ENCODE measurements at regions not wholly inside any gene's neighbourhood (a gene's known extent, or its start where the extent isn't known, plus 50 kb on each side); places are given as distances from the start of the nearest gene placed in this dataset.
"Not testable (repeated sequence)": the region's sequence is repeated elsewhere in the genome, so short reads cannot be mapped to it uniquely, and the experiment has no call there.

GRCh38 chrX:8044947-8045346, 117.7 kb upstream of the PNPLA4 start:
- Mint-ChIP-seq H3K27ac (ENCODE audit: low read depth) (no peak overlapping the region), H3K4me1 (no peaks in the 10 kb centered on the region), H3K4me3 (no peak overlapping the region), H3K9me3 (no peaks in the 10 kb centered on the region), H3K27me3 (no peaks in the 10 kb centered on the region), H3K36me3 (ENCODE audit: insufficient read depth) (no peaks in the 10 kb centered on the region)
- DNase-seq (ENCODE audit: low spot score in 2 of 2) (no peak), ATAC-seq (replicated peaks; ENCODE audit: extremely low read depth, poor library complexity, severe bottlenecking) (no peak)

- DNase-seq (ENCODE audit: low spot score in 2 of 2) (no peak), ATAC-seq (replicated peaks; ENCODE audit: extremely low read depth, poor library complexity, severe bottlenecking) (no peak)
- Mint-ChIP-seq H3K4me3 (no peak overlapping the region), H3K4me1 (peaks cover 2% of the 10 kb centered on the region), H3K36me3 (ENCODE audit: insufficient read depth) (no peaks in the 10 kb centered on the region), H3K27ac (ENCODE audit: low read depth) (no peak overlapping the region), H3K27me3 (no peaks in the 10 kb centered on the region), H3K9me3 (no peaks in the 10 kb centered on the region)
Observed at GRCh38 chrX:8043546-8043945, 116.3 kb upstream of the PNPLA4 start.

- Mint-ChIP-seq H3K4me3 (no peak overlapping the region), H3K27me3 (no peaks in the 10 kb centered on the region), H3K9me3 (no peaks in the 10 kb centered on the region), H3K4me1 (peaks cover 6% of the 10 kb centered on the region), H3K27ac (ENCODE audit: low read depth) (no peak overlapping the region), H3K36me3 (ENCODE audit: insufficient read depth) (no peaks in the 10 kb centered on the region)
- DNase-seq (ENCODE audit: low spot score in 2 of 2): no peak
- no peak for ATAC-seq (replicated peaks; ENCODE audit: extremely low read depth, poor library complexity, severe bottlenecking)
Observed at GRCh38 chrX:8043121-8043520, 115.9 kb upstream of the PNPLA4 start.

GRCh38 chrX:8042304-8042703, 115.1 kb upstream of the PNPLA4 start:
- Mint-ChIP-seq H3K36me3 (ENCODE audit: insufficient read depth) (no peaks in the 10 kb centered on the region), H3K4me1 (peaks cover 12% of the 10 kb centered on the region), H3K9me3 (no peaks in the 10 kb centered on the region), H3K27me3 (no peaks in the 10 kb centered on the region), H3K27ac (ENCODE audit: low read depth) (no peak overlapping the region), H3K4me3 (no peak overlapping the region)
- DNase-seq (ENCODE audit: low spot score in 2 of 2) (no peak), ATAC-seq (replicated peaks; ENCODE audit: extremely low read depth, poor library complexity, severe bottlenecking) (no peak)

- DNase-seq (ENCODE audit: low spot score in 2 of 2); ATAC-seq (replicated peaks; ENCODE audit: extremely low read depth, poor library complexity, severe bottlenecking); H3K27me3 Mint-ChIP-seq; H3K9me3 Mint-ChIP-seq; H3K4me3 Mint-ChIP-seq; H3K27ac Mint-ChIP-seq (ENCODE audit: low read depth); H3K36me3 Mint-ChIP-seq (ENCODE audit: insufficient read depth): not testable (repeated sequence)
- H3K4me1 Mint-ChIP-seq: peaks cover 12% of the 10 kb centered on the region
Observed at GRCh38 chrX:8039711-8040110, 112.5 kb upstream of the PNPLA4 start.

- Mint-ChIP-seq H3K4me3 (peak overlapping the region; percentile 74), H3K36me3 (ENCODE audit: insufficient read depth) (no peaks in the 10 kb centered on the region), H3K9me3 (no peaks in the 10 kb centered on the region), H3K4me1 (peaks cover 12% of the 10 kb centered on the region), H3K27ac (ENCODE audit: low read depth) (peak overlapping the region; percentile 49), H3K27me3 (peaks cover 4% of the 10 kb centered on the region)
- DNase-seq (ENCODE audit: low spot score in 2 of 2) (no peak), ATAC-seq (replicated peaks; ENCODE audit: extremely low read depth, poor library complexity, severe bottlenecking) (no peak)
Observed at GRCh38 chrX:8037593-8038348, 110.6 kb upstream of the PNPLA4 start.

- Mint-ChIP-seq H3K36me3 (ENCODE audit: insufficient read depth) (no peaks in the 10 kb centered on the region), H3K27me3 (peaks cover 8% of the 10 kb centered on the region), H3K4me3 (no peak overlapping the region), H3K9me3 (no peaks in the 10 kb centered on the region), H3K27ac (ENCODE audit: low read depth) (peak overlapping the region; percentile 49), H3K4me1 (peaks cover 12% of the 10 kb centered on the region)
- DNase-seq (ENCODE audit: low spot score in 2 of 2) (no peak), ATAC-seq (replicated peaks; ENCODE audit: extremely low read depth, poor library complexity, severe bottlenecking) (no peak)
Observed at GRCh38 chrX:8036914-8037313, 109.7 kb upstream of the PNPLA4 start.

- H3K4me3 Mint-ChIP-seq: no peak overlapping the region
- no peaks in the 10 kb centered on the region for H3K36me3 Mint-ChIP-seq (ENCODE audit: insufficient read depth)
- H3K4me1 Mint-ChIP-seq: peaks cover 12% of the 10 kb centered on the region
- DNase-seq (ENCODE audit: low spot score in 2 of 2) (no peak), ATAC-seq (replicated peaks; ENCODE audit: extremely low read depth, poor library complexity, severe bottlenecking) (no peak)
- peak overlapping the region; percentile 2 for H3K27ac Mint-ChIP-seq (ENCODE audit: low read depth)
- H3K27me3 Mint-ChIP-seq: peaks cover 8% of the 10 kb centered on the region
- H3K9me3 Mint-ChIP-seq: no peaks in the 10 kb centered on the region
Observed at GRCh38 chrX:8034058-8034457, 106.8 kb upstream of the PNPLA4 start.

GRCh38 chrX:8033175-8033574, 106.0 kb upstream of the PNPLA4 start:
- H3K36me3 Mint-ChIP-seq (ENCODE audit: insufficient read depth): no peaks in the 10 kb centered on the region
- no peak for DNase-seq (ENCODE audit: low spot score in 2 of 2)
- no peak for ATAC-seq (replicated peaks; ENCODE audit: extremely low read depth, poor library complexity, severe bottlenecking)
- H3K9me3 Mint-ChIP-seq: no peaks in the 10 kb centered on the region
- no peak overlapping the region for H3K27ac Mint-ChIP-seq (ENCODE audit: low read depth)
- H3K4me3 Mint-ChIP-seq: no peak overlapping the region
- H3K4me1 Mint-ChIP-seq: peaks cover 7% of the 10 kb centered on the region
- H3K27me3 Mint-ChIP-seq: peaks cover 8% of the 10 kb centered on the region

GRCh38 chrX:8030361-8030760, 103.1 kb upstream of the PNPLA4 start:
- Mint-ChIP-seq H3K9me3 (peaks cover 8% of the 10 kb centered on the region), H3K4me3 (no peak overlapping the region)

GRCh38 chrX:8027827-8028226, 100.6 kb upstream of the PNPLA4 start:
- no peaks in the 10 kb centered on the region for H3K36me3 Mint-ChIP-seq (ENCODE audit: insufficient read depth)
- H3K27ac Mint-ChIP-seq (ENCODE audit: low read depth): no peak overlapping the region
- ATAC-seq (replicated peaks; ENCODE audit: extremely low read depth, poor library complexity, severe bottlenecking) (no peak), DNase-seq (ENCODE audit: low spot score in 2 of 2) (no peak)
- no peak overlapping the region for H3K4me3 Mint-ChIP-seq
- peaks cover 8% of the 10 kb centered on the region for H3K9me3 Mint-ChIP-seq
- H3K4me1 Mint-ChIP-seq: no peaks in the 10 kb centered on the region
- H3K27me3 Mint-ChIP-seq: peaks cover 5% of the 10 kb centered on the region

More at GRCh38 chrX:8030361-8030760, 103.1 kb upstream of the PNPLA4 start:
- Mint-ChIP-seq H3K27me3 (peaks cover 8% of the 10 kb centered on the region), H3K4me1 (no peaks in the 10 kb centered on the region), H3K36me3 (ENCODE audit: insufficient read depth) (no peaks in the 10 kb centered on the region), H3K27ac (ENCODE audit: low read depth) (no peak overlapping the region)
- no peak for DNase-seq (ENCODE audit: low spot score in 2 of 2)
- ATAC-seq (replicated peaks; ENCODE audit: extremely low read depth, poor library complexity, severe bottlenecking): no peak

GRCh38 chrX:8025705-8026104, 98.5 kb upstream of the PNPLA4 start:
- no peak overlapping the region for H3K4me3 Mint-ChIP-seq
- H3K9me3 Mint-ChIP-seq: peaks cover 8% of the 10 kb centered on the region
- H3K27me3 Mint-ChIP-seq: no peaks in the 10 kb centered on the region
- H3K4me1 Mint-ChIP-seq: no peaks in the 10 kb centered on the region
- ATAC-seq (replicated peaks; ENCODE audit: extremely low read depth, poor library complexity, severe bottlenecking): no peak
- H3K36me3 Mint-ChIP-seq (ENCODE audit: insufficient read depth): no peaks in the 10 kb centered on the region
- DNase-seq (ENCODE audit: low spot score in 2 of 2): no peak
- no peak overlapping the region for H3K27ac Mint-ChIP-seq (ENCODE audit: low read depth)

- Mint-ChIP-seq H3K27me3 (no peaks in the 10 kb centered on the region), H3K36me3 (ENCODE audit: insufficient read depth) (no peaks in the 10 kb centered on the region)
- DNase-seq (ENCODE audit: low spot score in 2 of 2): no peak
Observed at GRCh38 chrX:8018934-8019333, 91.7 kb upstream of the PNPLA4 start.

More at GRCh38 chrX:8018934-8019333, 91.7 kb upstream of the PNPLA4 start:
- Mint-ChIP-seq H3K4me3 (no peak overlapping the region), H3K9me3 (no peaks in the 10 kb centered on the region), H3K27ac (ENCODE audit: low read depth) (no peak overlapping the region), H3K4me1 (no peaks in the 10 kb centered on the region)
- no peak for ATAC-seq (replicated peaks; ENCODE audit: extremely low read depth, poor library complexity, severe bottlenecking)
